Mesothelial cell of epicardium (in vitro differentiated cells): ENCODE measurements at regions not wholly inside any gene's neighbourhood (a gene's known extent, or its start where the extent isn't known, plus 50 kb on each side); places are given as distances from the start of the nearest gene placed in this dataset.

ENCODE experiments used
- DNase-seq, 2 experiments: peaks; one replicate each; pipeline ENCODE4 v3.0.0; 2021; ENCODE audit warnings: low spot score in 2 of 2; ENCODE audit not compliant: unreplicated experiment in 2 of 2
- H3K27ac Mint-ChIP-seq: 2 replicates; pipeline ENCODE4 v1.8.0; 2021; ENCODE audit warnings: mixed read lengths
- H3K27me3 Mint-ChIP-seq: 2 replicates; pipeline ENCODE4 v1.8.0; 2021; ENCODE audit warnings: low read depth, mixed read lengths
- H3K36me3 Mint-ChIP-seq: 2 replicates; pipeline ENCODE4 v1.8.0; 2021; ENCODE audit warnings: mixed read lengths
- H3K4me1 Mint-ChIP-seq: 2 replicates; pipeline ENCODE4 v1.8.0; 2021; ENCODE audit warnings: mixed read lengths
- H3K4me3 Mint-ChIP-seq: 2 replicates; pipeline ENCODE4 v1.8.0; 2021; ENCODE audit warnings: mild to moderate bottlenecking, moderate library complexity, mixed read lengths
- H3K9me3 Mint-ChIP-seq: 2 replicates; pipeline ENCODE4 v1.8.0; 2021; ENCODE audit warnings: mixed read lengths
- TF ChIP-seq, protein P1 (sequence below): fragments of 200-600 bp; sonication (generic); IDR thresholded peaks from one replicate; pipeline ENCODE4 v1.5.0; 2021; ENCODE audit warnings: antibody characterized with exemption; ENCODE audit not compliant: unreplicated experiment

DNA sequence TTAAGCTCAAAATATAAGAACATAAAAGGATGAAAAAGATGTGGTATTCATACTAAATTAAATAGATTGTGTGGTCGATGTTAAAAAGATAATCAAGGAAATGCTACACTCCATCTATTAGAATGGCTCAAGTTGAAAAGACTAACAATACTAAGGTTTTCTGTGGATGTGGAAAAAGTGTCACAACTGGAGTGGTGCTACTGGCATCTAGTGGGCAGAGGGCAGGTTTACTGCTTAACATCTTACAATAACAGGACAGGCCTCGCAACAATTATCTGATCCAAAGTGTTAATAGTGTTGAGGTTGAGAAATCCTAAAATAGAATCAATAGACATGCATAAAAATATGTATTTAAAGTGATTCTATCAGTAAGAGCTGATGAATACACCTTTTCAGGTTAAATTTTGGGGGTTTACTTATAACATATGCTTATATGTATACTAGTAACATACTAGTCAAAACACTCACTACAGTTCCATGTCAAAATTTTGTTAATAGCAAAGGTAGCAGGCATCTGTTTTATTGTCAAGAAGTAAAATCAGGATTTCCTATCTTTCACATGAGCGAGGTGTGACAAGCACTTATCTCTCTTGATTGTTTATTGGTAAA lies 91.5 kb upstream of the TMEFF2 start:
- DNase-seq, result no peak
- Mint-ChIP-seq H3K4me3 (no peak overlapping the region), H3K36me3 (peaks cover 1% of the 10 kb centered on the region), H3K9me3 (peaks cover 8% of the 10 kb centered on the region), H3K27me3 (no peaks in the 10 kb centered on the region), H3K27ac (no peak overlapping the region), H3K4me1 (peaks cover 6% of the 10 kb centered on the region)
- TF ChIP-seq, protein P1, sequence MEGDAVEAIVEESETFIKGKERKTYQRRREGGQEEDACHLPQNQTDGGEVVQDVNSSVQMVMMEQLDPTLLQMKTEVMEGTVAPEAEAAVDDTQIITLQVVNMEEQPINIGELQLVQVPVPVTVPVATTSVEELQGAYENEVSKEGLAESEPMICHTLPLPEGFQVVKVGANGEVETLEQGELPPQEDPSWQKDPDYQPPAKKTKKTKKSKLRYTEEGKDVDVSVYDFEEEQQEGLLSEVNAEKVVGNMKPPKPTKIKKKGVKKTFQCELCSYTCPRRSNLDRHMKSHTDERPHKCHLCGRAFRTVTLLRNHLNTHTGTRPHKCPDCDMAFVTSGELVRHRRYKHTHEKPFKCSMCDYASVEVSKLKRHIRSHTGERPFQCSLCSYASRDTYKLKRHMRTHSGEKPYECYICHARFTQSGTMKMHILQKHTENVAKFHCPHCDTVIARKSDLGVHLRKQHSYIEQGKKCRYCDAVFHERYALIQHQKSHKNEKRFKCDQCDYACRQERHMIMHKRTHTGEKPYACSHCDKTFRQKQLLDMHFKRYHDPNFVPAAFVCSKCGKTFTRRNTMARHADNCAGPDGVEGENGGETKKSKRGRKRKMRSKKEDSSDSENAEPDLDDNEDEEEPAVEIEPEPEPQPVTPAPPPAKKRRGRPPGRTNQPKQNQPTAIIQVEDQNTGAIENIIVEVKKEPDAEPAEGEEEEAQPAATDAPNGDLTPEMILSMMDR, result no peak

DNA sequence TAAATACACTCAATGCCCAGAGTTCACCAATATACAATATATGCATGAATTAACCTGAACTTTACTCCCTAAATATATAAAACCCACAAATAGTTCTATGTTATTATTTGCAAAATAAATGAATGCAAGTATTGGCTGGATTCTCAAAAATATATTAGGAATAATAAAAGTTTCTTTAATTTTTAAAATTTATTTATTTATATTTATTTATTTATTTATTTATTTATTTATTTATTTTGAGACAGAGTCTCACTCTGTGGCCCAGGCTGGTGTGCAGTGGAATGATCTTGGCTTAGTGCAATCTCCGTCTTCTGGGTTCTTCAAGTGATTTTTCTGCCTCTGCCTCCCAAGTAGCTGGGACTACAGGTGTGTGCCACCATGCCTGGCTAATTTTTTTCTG lies 88.7 kb upstream of the TMEFF2 start:
- Mint-ChIP-seq H3K27me3 (no peaks in the 10 kb centered on the region), H3K4me1 (peaks cover 4% of the 10 kb centered on the region), H3K4me3 (no peak overlapping the region), H3K36me3 (peaks cover 1% of the 10 kb centered on the region), H3K9me3 (peaks cover 8% of the 10 kb centered on the region), H3K27ac (no peak overlapping the region)
- TF ChIP-seq, protein P1, result no peak
- DNase-seq, result no peak

DNA sequence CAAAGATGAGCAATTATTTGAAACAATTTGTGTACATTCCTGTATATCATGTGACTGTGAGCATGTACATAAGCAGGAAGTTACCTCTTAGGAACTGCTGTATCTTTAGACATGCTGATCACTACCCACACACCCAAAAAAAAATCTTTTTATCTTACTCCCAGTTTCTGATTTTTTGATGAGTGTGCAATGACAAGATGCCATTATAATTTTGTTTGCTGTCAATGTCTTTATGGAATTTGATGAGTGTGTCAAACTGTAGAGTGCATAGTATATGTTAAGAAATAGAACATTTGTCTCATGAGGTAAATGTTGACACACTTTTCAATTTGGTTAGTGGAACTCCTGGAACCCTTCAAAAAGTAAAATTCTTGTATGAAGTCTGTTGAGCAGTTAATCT lies 84.0 kb upstream of the TMEFF2 start:
- H3K4me1 Mint-ChIP-seq, result no peaks in the 10 kb centered on the region
- no peak overlapping the region for H3K4me3 Mint-ChIP-seq
- TF ChIP-seq, protein P1, result no peak
- H3K36me3 Mint-ChIP-seq, result no peaks in the 10 kb centered on the region
- peaks cover 13% of the 10 kb centered on the region for H3K9me3 Mint-ChIP-seq
- no peak for DNase-seq
- no peak overlapping the region for H3K27ac Mint-ChIP-seq
- H3K27me3 Mint-ChIP-seq, result no peaks in the 10 kb centered on the region

DNA sequence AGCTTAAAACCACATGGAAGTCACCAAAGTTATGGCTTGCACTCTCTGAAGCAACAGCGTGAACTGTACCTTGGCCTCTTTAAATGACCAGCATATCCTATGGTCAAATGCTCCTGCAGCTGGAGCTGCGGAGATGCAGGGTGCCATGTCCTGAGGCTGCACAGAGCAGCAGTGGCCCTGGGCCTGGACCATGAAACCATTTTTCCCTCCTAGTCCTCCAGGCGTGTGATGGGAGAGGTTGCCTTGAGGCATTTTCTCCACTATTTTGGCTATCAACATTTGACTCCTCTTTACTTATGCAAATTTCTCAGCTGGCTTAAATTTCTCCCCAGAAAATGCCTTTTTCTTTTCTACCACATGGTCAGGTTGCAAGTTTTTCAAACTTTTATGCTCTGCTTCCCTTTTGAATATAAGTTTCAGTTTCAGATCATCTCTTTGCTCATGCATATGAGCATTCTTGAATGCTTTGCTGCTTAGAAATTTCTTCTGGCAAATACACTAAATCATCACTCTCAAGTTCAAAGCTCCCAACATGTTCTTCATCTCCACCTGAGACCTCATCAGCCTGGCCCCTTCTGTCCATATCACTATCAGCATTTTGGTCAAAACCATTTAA lies 82.9 kb upstream of the TMEFF2 start:
- TF ChIP-seq, protein P1, result no peak
- H3K36me3 Mint-ChIP-seq, result no peaks in the 10 kb centered on the region
- peaks cover 13% of the 10 kb centered on the region for H3K9me3 Mint-ChIP-seq
- H3K4me1 Mint-ChIP-seq, result no peaks in the 10 kb centered on the region
- H3K4me3 Mint-ChIP-seq, result no peak overlapping the region
- no peak overlapping the region for H3K27ac Mint-ChIP-seq
- H3K27me3 Mint-ChIP-seq, result no peaks in the 10 kb centered on the region
- no peak for DNase-seq

- DNase-seq, result no peak
- TF ChIP-seq, protein P1, result no peak
- H3K4me3 Mint-ChIP-seq, result no peak overlapping the region
- H3K4me1 Mint-ChIP-seq, result no peaks in the 10 kb centered on the region
- peaks cover 13% of the 10 kb centered on the region for H3K9me3 Mint-ChIP-seq
- H3K36me3 Mint-ChIP-seq, result no peaks in the 10 kb centered on the region
- no peak overlapping the region for H3K27ac Mint-ChIP-seq
- no peaks in the 10 kb centered on the region for H3K27me3 Mint-ChIP-seq
Observed at GRCh38 chr2:192275632-192276031, 80.9 kb upstream of the TMEFF2 start.
